Endothelial cell of umbilical vein (primary cell): ENCODE measurements at regions not wholly inside any gene's neighbourhood (a gene's known extent, or its start where the extent isn't known, plus 50 kb on each side); places are given as distances from the start of the nearest gene placed in this dataset.

Experiments
- BruUV-seq: library from RNA; stranded (reverse); fragments of 400-500 nt; replicated peaks from 2 replicates; lab custom pipeline; 2021; lab: Mats Ljungman, UMichigan
- CTCF ChIA-PET: fragments of 300-600, 350-600 bp; sonication (Branson Sonifier 250); formaldehyde crosslinking; loops from one replicate; lab custom pipeline; 2021; ENCODE audit warnings: antibody characterized with exemption, inconsistent platforms; lab: Charles Lee
- POLR2A ChIA-PET: fragments of 300-600, 350-600 bp; sonication (Branson Sonifier 250); formaldehyde crosslinking; loops from one replicate; lab custom pipeline; 2021; ENCODE audit warnings: antibody characterized with exemption, inconsistent platforms; lab: Charles Lee
- DNase-seq: peaks from one replicate; pipeline ENCODE4 v3.0.0-alpha.2; 2011; ENCODE audit warnings: low read depth, low spot score
- FAIRE-seq: peaks from 2 replicates; lab custom pipeline; 2011; peaks lifted over from hg19 to GRCh38; lab: Jason Lieb, UNC
- H2AFZ ChIP-seq: 2 replicates; pipeline ENCODE4 v1.6.0; 2012; ENCODE audit warnings: low read depth, low read length, control low read depth, inconsistent platforms
- H3K27ac ChIP-seq: 2 replicates; pipeline ENCODE4 v1.5.1; 2011; ENCODE audit warnings: low read depth, mild to moderate bottlenecking, control low read depth, low read length, moderate library complexity; ENCODE audit not compliant: insufficient read depth
- H3K27me3 ChIP-seq, 2 experiments: 2 replicates each; pipeline versions ENCODE4 v1.6.0 to v1.6.1; 2011; ENCODE audit warnings: low read length in 2 of 2, mixed read lengths in 1 of 2; ENCODE audit not compliant: control insufficient read depth in 2 of 2, insufficient read depth in 2 of 2
- H3K36me3 ChIP-seq, 2 experiments: 2 replicates in 1 of 2; 3 replicates in 1 of 2; pipeline ENCODE4 v1.5.1; 2011; ENCODE audit warnings: low read length in 2 of 2, mild to moderate bottlenecking in 1 of 2, moderate library complexity in 1 of 2; ENCODE audit not compliant: control insufficient read depth in 2 of 2, insufficient read depth in 2 of 2; ENCODE audit errors: extremely low read depth in 1 of 2
- H3K4me1 ChIP-seq: 3 replicates; pipeline ENCODE4 v1.5.1; 2011; ENCODE audit warnings: mild to moderate bottlenecking, low read length; ENCODE audit not compliant: control insufficient read depth, insufficient read depth; ENCODE audit errors: extremely low read depth
- H3K4me2 ChIP-seq: 2 replicates; pipeline ENCODE4 v1.6.1; 2011; ENCODE audit warnings: low read length, control low read depth, mixed read lengths; ENCODE audit not compliant: insufficient read depth
- H3K4me3 ChIP-seq, 3 experiments: fragments of 200-600 bp in 1 of 3; sonication (generic), shearing (Covaris generic) in 1 of 3; replicated peaks in 1 of 3; 2 replicates each; pipeline ENCODE4 v1.5.1; 2011 to 2016; ENCODE audit warnings: control low read depth in 3 of 3, low read length in 3 of 3, mild to moderate bottlenecking in 2 of 3, inconsistent platforms in 1 of 3, low read depth in 1 of 3, moderate library complexity in 1 of 3; ENCODE audit not compliant: insufficient read depth in 1 of 3
- H3K79me2 ChIP-seq: 2 replicates; pipeline ENCODE4 v1.6.0; 2012; ENCODE audit warnings: low read length, inconsistent platforms; ENCODE audit not compliant: control insufficient read depth, insufficient read depth
- H3K9ac ChIP-seq: replicated peaks from 2 replicates; pipeline ENCODE3; 2011; ENCODE audit warnings: low read length, control low read depth; ENCODE audit not compliant: insufficient read depth; ENCODE audit errors: extremely low read depth
- H3K9me1 ChIP-seq: replicated peaks from 3 replicates; pipeline ENCODE4 v1.6.0; 2011; ENCODE audit warnings: mild to moderate bottlenecking, low read length; ENCODE audit not compliant: control insufficient read depth, insufficient read depth; ENCODE audit errors: extremely low read depth
- H3K9me3 ChIP-seq: replicated peaks from 2 replicates; pipeline ENCODE4 v1.5.1; 2012; ENCODE audit warnings: low read length, inconsistent platforms; ENCODE audit not compliant: control insufficient read depth, insufficient read depth
- H4K20me1 ChIP-seq: replicated peaks from 2 replicates; pipeline ENCODE3; 2011; ENCODE audit warnings: mild to moderate bottlenecking, low read length; ENCODE audit not compliant: control insufficient read depth, insufficient read depth; ENCODE audit errors: extremely low read depth
- CTCF ChIP-seq, 2 donors: IDR thresholded peaks; 1 replicate in 1 of 2; 2 replicates in 1 of 2; pipeline ENCODE4 v1.5.1; 2011; ENCODE audit warnings: low read length in 2 of 2, mild to moderate bottlenecking in 2 of 2, moderate library complexity in 2 of 2, control low read depth in 1 of 2, inconsistent platforms in 1 of 2, low read depth in 1 of 2; ENCODE audit not compliant: insufficient read depth in 1 of 2; ENCODE audit errors: extremely low read depth in 1 of 2
- EZH2 ChIP-seq: IDR thresholded peaks from 2 replicates; pipeline ENCODE4 v1.6.1; 2012; ENCODE audit warnings: borderline replicate concordance, low read depth, mild to moderate bottlenecking, moderate library complexity, low read length, inconsistent platforms; ENCODE audit not compliant: severe bottlenecking
- FOS ChIP-seq: IDR thresholded peaks from 2 replicates; pipeline ENCODE4 v1.6.1; 2011; ENCODE audit warnings: mild to moderate bottlenecking, low read length, moderate library complexity, borderline replicate concordance; ENCODE audit not compliant: insufficient read depth
- GATA2 ChIP-seq: IDR thresholded peaks from 2 replicates; pipeline ENCODE4 v1.7.0; 2011; ENCODE audit warnings: low read depth, mild to moderate bottlenecking, moderate library complexity, mixed read lengths, low read length; ENCODE audit not compliant: insufficient read length, insufficient read depth
- JUN ChIP-seq: IDR thresholded peaks from 2 replicates; pipeline ENCODE4 v1.6.1; 2011; ENCODE audit warnings: borderline replicate concordance, low read depth; ENCODE audit not compliant: insufficient read length, insufficient read depth
- MAX ChIP-seq: IDR thresholded peaks from 2 replicates; pipeline ENCODE4 v1.6.1; 2011; ENCODE audit not compliant: insufficient read depth, insufficient read length
- MYC ChIP-seq: IDR thresholded peaks from one replicate; pipeline ENCODE4 v1.6.1; 2011; ENCODE audit warnings: mild to moderate bottlenecking, low read depth, low read length
- POLR2A ChIP-seq: IDR thresholded peaks from 2 replicates; pipeline ENCODE4 v1.6.1; 2012; ENCODE audit warnings: low read depth, mild to moderate bottlenecking, control low read depth, low read length
- POLR2AphosphoS5 ChIP-seq: IDR thresholded peaks from 2 replicates; pipeline ENCODE4 v1.6.1; 2012; ENCODE audit warnings: low read depth, mild to moderate bottlenecking, control low read depth, low read length, moderate library complexity; ENCODE audit not compliant: insufficient read depth
- dilution Hi-C: fragments of 300-500 bp; cut with MboI; formaldehyde crosslinking; loops from one replicate; pipeline ENCODE4 v1.15.0; 2019; ENCODE audit warnings: low sequenced_read_pairs; ENCODE audit not compliant: extremely low pct_ligation_motif_present
- intact Hi-C: fragments of 100-400 bp; cut with micrococcal nuclease; formaldehyde crosslinking; loops from one replicate; pipeline ENCODE4 v1.10.0; 2022

GRCh38 chr10:44519361-44519760 lies 134.5 kb upstream of the CXCL12 start:
- H2AFZ ChIP-seq, result no peak overlapping the region
- H3K27me3 ChIP-seq, result no peaks in the 10 kb centered on the region
- intact Hi-C loops (no loop called here), dilution Hi-C loops (no loop called here)
- no peaks in the 10 kb centered on the region for H3K4me1 ChIP-seq
- H3K4me3 ChIP-seq, result no peak overlapping the region
- no peaks in the 10 kb centered on the region for H3K36me3 ChIP-seq
- ChIA-PET POLR2A (no interaction called here), CTCF (interaction anchor here (2.9 kb wide), 1 partner anchor 12 kb away, joined by 8 read pairs; no protein-coding TSS in a partner anchor)
- H3K9ac ChIP-seq, result no peak overlapping the region
- TF ChIP-seq MYC, result no peak
- BruUV-seq, result no TSS peak
- no peak overlapping the region for H3K4me2 ChIP-seq
- no peak overlapping the region for H3K27ac ChIP-seq
- FAIRE-seq (no peak), DNase-seq (no peak)
- H3K9me3 ChIP-seq, result no peaks in the 10 kb centered on the region
- no peaks in the 10 kb centered on the region for H3K79me2 ChIP-seq
- H3K9me1 ChIP-seq, result no peaks in the 10 kb centered on the region
- no peaks in the 10 kb centered on the region for H4K20me1 ChIP-seq

- no peaks in the 10 kb centered on the region for H3K4me1 ChIP-seq
- no peak overlapping the region for H3K9ac ChIP-seq
- no TSS peak for BruUV-seq
- H3K36me3 ChIP-seq, result no peaks in the 10 kb centered on the region
- no peaks in the 10 kb centered on the region for H4K20me1 ChIP-seq
- H3K4me3 ChIP-seq, result no peak overlapping the region
- ChIA-PET CTCF (no interaction called here), POLR2A (no interaction called here)
- no peaks in the 10 kb centered on the region for H3K27me3 ChIP-seq
- H3K9me1 ChIP-seq, result no peaks in the 10 kb centered on the region
- no peak overlapping the region for H3K4me2 ChIP-seq
- H3K79me2 ChIP-seq, result no peaks in the 10 kb centered on the region
- intact Hi-C loops, result no loop called here
- no peak for FAIRE-seq
- DNase-seq, result no peak
- no peaks in the 10 kb centered on the region for H3K9me3 ChIP-seq
- H3K27ac ChIP-seq, result no peak overlapping the region
- dilution Hi-C loops, result no loop called here
- H2AFZ ChIP-seq, result no peak overlapping the region
- no peak for TF ChIP-seq CTCF (IDR thresholded peaks at IDR 0.05; ENCODE audit: extremely low read depth in 1 of 2, insufficient read depth in 1 of 2, low read depth in 1 of 2, low read length in 2 of 2)
- TF ChIP-seq MYC, result no peak
- no peak for TF ChIP-seq FOS
- TF ChIP-seq EZH2, result no peak
- TF ChIP-seq POLR2A, result no peak
- no peak for TF ChIP-seq GATA2
- TF ChIP-seq JUN, result no peak
- no peak for TF ChIP-seq POLR2AphosphoS5
- TF ChIP-seq MAX, result no peak
Observed at GRCh38 chr10:44520651-44521050, 135.8 kb upstream of the CXCL12 start.
